NB4 (cell line): ENCODE measurements at regions not wholly inside any gene's neighbourhood (a gene's known extent, or its start where the extent isn't known, plus 50 kb on each side); places are given as distances from the start of the nearest gene placed in this dataset.

Experiments used
- DNase-seq: peaks from one replicate; pipeline ENCODE4 v3.0.0; 2010; ENCODE audit warnings: low read depth
- H3K4me3 ChIP-seq: one replicate; pipeline ENCODE4 v1.5.1; 2011; ENCODE audit warnings: mild to moderate bottlenecking, low read depth, low read length, moderate library complexity
- MYC ChIP-seq: IDR thresholded peaks from 2 replicates; pipeline ENCODE4 v1.6.1; 2011; ENCODE audit warnings: low read depth, low read length
- POLR2A ChIP-seq: IDR thresholded peaks from 2 replicates; pipeline ENCODE4 v1.6.1; 2011; ENCODE audit warnings: mild to moderate bottlenecking; ENCODE audit not compliant: insufficient read length; ENCODE audit errors: extremely low read depth
- TF ChIP-seq, protein P1 (sequence below): IDR thresholded peaks from 2 replicates; pipeline ENCODE4 v1.6.1; 2011; ENCODE audit warnings: low read depth, low read length
- TF ChIP-seq, protein P2 (sequence below): IDR thresholded peaks from one replicate; pipeline ENCODE4 v1.5.1; 2012; ENCODE audit warnings: low read depth, low read length

DNA sequence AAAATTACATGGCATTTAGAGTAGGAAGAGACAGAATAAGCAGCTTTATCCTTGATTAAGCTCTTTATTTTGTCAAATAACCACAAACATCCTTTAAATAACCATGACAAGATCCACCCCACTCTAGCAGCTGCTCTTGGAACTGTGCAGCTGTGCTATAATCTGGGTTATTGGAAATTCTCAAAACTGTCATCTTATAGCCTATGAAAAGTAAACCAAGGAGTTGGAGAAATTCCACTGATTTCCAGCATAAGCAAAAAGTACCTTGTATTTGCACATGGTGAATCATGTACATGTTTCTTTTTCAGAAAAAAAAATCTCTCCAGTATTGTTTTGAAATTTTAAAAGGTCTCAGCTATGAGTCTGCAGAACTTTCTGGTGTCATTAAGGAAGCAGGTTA lies 88.8 kb upstream of the ABI3BP start:
- TF ChIP-seq POLR2A (no peak), MYC (no peak)
- TF ChIP-seq, protein P1, sequence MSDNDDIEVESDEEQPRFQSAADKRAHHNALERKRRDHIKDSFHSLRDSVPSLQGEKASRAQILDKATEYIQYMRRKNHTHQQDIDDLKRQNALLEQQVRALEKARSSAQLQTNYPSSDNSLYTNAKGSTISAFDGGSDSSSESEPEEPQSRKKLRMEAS, result no peak
- TF ChIP-seq, protein P2, sequence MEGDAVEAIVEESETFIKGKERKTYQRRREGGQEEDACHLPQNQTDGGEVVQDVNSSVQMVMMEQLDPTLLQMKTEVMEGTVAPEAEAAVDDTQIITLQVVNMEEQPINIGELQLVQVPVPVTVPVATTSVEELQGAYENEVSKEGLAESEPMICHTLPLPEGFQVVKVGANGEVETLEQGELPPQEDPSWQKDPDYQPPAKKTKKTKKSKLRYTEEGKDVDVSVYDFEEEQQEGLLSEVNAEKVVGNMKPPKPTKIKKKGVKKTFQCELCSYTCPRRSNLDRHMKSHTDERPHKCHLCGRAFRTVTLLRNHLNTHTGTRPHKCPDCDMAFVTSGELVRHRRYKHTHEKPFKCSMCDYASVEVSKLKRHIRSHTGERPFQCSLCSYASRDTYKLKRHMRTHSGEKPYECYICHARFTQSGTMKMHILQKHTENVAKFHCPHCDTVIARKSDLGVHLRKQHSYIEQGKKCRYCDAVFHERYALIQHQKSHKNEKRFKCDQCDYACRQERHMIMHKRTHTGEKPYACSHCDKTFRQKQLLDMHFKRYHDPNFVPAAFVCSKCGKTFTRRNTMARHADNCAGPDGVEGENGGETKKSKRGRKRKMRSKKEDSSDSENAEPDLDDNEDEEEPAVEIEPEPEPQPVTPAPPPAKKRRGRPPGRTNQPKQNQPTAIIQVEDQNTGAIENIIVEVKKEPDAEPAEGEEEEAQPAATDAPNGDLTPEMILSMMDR, result no peak
- no peak for DNase-seq
- no peak overlapping the region for H3K4me3 ChIP-seq

DNA sequence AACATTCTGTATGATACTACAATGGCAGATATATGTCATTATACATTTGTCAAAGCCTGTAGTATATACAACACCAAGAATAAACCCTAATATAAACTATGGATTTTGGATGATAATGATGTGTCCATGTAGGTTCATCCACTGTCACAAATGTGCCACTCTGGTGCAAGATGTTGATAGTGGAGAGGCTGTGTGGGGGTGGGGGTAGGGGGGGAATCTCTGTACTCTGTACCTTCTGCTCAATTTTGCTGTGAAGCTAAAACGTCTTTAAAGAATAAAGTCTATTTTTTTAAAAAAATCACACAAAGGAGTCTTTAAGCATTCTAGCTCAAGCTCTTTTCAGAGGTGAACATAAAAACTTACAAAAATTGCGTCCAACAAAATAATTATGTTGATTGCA lies 88.2 kb upstream of the ABI3BP start:
- H3K4me3 ChIP-seq, result no peak overlapping the region
- no peak for DNase-seq
- TF ChIP-seq, protein P1, result no peak
- TF ChIP-seq POLR2A (no peak), MYC (no peak)
- TF ChIP-seq, protein P2, result no peak

DNA sequence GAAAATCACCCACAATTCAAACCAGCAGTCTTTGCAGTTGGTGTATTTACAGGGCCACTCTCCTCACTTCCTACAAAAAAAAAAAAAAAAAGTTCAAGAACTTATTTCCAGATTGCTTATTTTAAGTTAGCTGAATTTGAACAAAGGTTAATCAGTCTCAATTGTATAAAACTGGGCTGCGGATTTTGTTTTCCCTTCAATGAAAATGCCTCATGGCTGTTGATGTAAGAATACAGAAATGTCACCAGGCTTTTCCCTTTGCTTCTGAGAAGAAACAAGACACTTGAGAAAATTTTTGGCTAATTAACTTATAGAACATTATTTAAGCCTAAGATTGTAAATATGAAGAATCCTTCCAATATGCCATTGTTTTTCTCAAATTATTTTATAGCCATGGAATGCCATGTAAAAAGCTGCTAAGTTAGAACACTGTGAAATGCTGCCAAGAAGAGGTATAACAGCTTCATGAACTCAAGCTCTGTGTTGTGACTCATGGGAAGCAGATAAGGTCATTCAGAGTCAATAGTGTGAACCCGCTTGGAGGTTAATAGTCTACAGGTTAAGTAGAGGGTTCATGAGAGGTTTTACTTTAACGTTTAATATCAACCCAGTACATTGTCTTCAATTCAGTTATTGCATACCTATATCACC lies 84.3 kb upstream of the ABI3BP start:
- no peak for DNase-seq
- TF ChIP-seq, protein P2, result no peak
- no peak for TF ChIP-seq MYC
- H3K4me3 ChIP-seq, result no peak overlapping the region

DNA sequence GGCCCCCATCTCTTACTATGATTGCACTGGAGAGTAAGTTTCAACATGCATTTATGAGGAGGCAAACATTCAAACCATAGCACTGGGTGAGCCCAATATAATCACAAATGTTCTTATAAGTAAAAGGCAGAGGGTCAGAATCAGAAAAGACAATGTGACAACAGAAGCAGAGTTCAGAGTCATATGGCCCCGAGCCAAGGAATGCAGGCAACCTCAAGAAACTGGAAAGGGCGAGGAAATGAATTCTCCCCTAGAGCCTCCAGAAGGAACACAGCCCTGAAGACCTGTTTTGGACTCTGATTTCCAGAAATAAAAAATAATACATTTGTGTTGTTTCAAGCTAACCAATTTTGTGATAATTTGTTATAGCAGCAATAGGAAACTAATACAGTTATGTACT lies 81.3 kb upstream of the ABI3BP start:
- DNase-seq, result no peak
- TF ChIP-seq MYC, result no peak
- TF ChIP-seq POLR2A, result no peak
- TF ChIP-seq, protein P1, result no peak
- TF ChIP-seq, protein P2, result no peak

DNA sequence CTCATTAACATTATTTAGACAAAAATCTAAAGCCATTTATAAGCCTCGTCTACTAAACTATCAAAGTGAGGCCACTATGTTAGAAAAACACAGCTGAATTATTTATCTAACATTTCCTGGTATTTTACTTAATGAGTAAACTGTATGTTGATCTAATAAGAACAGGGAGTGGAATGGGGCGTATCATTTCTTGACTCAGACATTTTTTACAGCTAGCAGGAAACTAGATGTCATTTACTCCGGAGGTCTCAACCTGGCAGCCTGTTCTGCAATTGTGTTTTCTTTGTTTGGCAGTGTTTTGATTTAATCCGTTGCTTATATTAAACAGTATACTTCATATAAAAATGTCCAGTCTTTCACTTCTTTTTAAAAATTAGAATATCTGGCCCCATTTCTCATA lies 79.1 kb upstream of the ABI3BP start:
- no peak for DNase-seq
- TF ChIP-seq, protein P2, result no peak
- TF ChIP-seq POLR2A, result no peak
- TF ChIP-seq, protein P1, result no peak
- no peak for TF ChIP-seq MYC

More for the DNA sequence above, 81.3 kb upstream of the ABI3BP start:
- H3K4me3 ChIP-seq, result no peak overlapping the region

DNA sequence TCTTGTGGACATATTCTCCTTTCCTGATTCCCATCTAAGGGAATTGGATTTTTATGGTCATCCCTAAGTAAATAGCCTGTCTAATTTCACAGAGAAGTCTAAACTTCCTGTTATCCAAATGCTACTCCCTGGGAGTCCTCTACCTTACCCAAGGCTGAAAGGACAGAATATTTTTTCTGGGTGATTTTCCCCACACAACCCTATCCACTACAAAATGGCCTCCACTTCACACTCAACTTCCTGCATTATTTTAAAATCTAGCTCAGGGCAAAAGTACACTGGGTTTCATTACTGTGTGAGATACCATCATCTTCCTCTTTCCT lies 77.5 kb upstream of the ABI3BP start:
- H3K4me3 ChIP-seq, result no peak overlapping the region
- no peak for DNase-seq
- TF ChIP-seq, protein P1, result no peak
- TF ChIP-seq, protein P2, result no peak
- TF ChIP-seq POLR2A, result no peak
- TF ChIP-seq MYC, result no peak

More for the DNA sequence above, 79.1 kb upstream of the ABI3BP start:
- no peak overlapping the region for H3K4me3 ChIP-seq
